GM18511 (cell line): ENCODE measurements at regions not wholly inside any gene's neighbourhood (a gene's known extent, or its start where the extent isn't known, plus 50 kb on each side); places are given as distances from the start of the nearest gene placed in this dataset.

ENCODE experiments used
- ATAC-seq: cut with Tn5 transposase; IDR thresholded peaks from one replicate; pipeline ENCODE4 v1.9.1; 2021; ENCODE audit warnings: mild to moderate bottlenecking, moderate library complexity; ENCODE audit not compliant: unreplicated experiment

DNA sequence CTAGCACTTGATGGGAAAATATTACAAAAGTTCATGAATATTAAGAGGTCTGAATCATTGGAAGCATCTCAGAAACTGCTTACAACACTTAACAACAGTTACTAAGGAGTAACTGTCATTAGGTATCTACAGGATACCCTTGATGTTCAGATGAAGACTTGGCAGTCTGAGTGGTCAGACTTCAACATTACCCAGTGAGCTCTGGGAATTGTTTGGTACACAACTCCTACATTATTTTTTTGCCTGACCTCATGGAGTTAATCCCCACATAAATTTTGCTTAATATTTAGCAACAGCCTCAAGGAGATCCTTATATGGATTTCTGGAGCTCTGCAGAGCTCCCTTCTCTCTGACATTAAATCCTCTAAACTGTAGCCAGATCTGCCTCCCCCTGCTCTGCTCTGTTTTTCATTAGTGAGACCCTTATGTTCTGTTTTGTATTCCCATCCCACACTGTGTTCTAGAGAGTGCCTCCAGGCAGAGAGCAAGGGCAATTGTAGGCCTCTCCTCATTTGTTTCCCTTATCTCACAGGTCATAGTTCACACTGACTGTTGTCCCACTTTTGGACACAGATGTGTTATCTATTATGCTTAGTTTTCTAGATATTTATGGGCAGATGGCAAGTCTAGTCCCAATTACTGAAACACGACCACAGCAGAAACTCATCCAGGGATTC is 368.8 kb downstream of the GASK1B start:
- ATAC-seq = no peak

- no peak for ATAC-seq
Observed at GRCh38 chr4:157803421-157803820, 369.4 kb downstream of the GASK1B start.

- no peak for ATAC-seq
Observed at GRCh38 chr4:157795495-157795894, 377.3 kb downstream of the GASK1B start.

DNA sequence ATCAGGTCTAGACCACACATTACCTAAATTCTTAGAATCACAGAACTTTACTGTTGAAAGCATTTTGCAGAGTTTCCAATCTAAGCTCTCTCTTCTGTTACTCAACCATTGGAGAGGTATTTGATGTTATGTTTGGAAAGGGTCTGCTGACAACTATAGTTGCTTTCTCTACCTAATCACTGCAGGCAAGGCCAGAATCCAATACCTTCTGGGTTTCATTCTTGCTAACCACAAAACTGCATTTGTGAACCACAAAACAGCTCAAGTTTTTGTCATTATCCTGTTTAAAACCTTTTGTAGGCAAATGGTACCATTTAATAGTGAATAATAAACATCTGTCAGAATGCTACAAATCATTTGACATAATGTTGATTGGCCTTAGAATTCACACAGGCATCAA is 380.1 kb downstream of the GASK1B start:
- no peak for ATAC-seq

DNA sequence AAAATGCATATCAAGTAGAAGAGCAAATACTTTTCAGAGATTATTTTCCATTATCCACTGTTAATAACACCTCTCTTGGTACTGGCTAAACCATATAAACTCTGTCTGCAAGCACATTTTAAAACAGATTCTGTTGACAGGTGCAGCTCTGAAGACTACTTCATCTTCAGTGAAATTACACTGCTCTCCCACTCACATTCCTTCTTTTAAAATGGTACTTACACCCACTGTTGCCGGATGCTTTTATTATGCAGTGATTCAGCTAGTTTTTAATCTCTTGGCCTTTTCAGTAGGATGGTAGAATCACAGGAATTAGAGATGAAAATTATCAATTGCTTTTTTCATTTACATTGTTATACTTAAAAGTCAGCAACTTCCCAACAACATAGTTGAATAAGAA is 381.6 kb downstream of the GASK1B start:
- no peak for ATAC-seq

GRCh38 chr4:157787618-157788017 is 385.2 kb downstream of the GASK1B start:
- ATAC-seq = no peak

DNA sequence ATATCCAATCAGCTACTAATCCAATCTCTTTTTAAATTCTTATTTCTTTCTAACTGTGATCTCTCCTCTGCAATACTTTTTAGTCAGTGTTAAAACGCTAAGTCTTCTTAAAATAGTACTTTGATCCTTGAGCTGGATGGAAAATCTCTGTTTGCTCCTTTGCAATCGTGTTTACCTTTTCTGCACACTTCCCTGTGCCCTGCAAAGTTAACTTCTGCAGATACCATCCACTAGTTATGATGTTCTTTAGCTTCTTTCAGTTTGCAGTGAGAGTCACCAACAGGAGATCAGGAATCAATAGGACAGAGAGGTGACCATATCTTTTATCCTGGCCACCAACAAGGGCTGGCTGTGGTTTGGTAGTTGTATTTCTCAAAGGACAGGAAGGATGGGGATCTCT is 391.5 kb downstream of the GASK1B start:
- no peak for ATAC-seq

GRCh38 chr4:157779081-157779480 is 393.7 kb downstream of the GASK1B start:
- no peak for ATAC-seq

DNA sequence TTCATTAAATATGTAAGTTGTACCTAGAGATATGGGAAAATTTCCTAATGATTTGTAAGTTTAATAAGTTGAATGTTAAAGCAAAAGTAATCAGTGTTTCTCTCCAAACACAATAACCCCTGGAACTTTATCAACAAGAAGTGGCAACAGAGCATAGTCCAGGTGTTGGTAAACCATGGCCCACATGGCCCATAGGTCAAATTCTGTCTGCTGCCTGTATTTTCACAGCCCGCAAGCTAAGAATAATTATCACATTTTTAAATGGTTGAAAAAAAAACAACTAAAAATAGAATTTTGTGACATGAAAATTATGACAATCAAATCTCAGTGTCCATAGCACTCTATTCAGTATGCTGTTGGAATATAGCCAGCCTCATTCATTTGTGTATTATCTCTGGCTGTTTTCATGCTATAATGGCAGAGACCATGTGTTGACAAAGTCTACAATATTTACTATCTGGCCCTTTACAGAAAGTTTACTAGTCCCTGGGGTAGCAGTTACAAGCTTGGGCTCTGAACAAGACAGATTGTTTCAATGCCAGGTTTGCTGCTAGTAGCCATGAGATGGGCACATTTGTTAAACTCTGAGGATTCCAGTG is 395.8 kb downstream of the GASK1B start:
- no peak for ATAC-seq

DNA sequence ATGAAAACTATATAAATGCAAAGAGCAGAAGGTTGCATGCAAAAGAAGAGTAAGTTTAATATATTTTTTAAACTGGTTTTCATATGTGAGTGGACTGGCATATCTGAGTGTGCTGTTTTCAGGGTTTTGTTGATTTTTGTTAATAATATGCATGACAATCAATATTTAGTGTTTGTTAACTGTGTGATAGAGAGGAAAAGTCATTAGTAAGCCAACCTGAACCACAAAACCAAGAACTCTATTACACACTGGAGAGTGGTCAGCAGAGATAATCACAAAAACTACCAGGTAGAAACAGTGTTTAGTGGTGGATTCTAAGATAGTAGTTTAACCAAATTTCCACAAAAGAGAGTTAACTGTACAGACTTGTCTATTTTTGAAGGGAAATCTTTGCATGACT is 396.9 kb downstream of the GASK1B start:
- ATAC-seq = no peak

- ATAC-seq = no peak
Observed at GRCh38 chr4:157772907-157773306, 399.9 kb downstream of the GASK1B start.

DNA sequence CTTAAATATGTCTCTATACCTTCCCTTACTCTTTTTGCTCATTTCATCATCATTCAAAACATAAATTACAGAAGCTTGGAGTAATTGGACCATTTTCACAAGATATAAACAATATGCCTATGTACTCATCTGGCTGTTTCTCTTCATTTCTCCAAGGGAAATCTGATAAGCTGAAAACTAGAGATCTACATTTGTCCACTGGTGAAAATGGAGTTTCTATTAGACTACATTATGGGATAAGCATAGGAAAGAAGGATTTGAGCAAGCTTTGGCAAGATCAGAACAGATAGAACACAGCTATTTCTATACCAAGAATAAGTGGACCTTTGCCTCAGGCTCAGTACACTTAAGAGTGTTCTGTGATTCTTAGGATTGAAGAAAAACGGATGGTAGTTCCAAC is 404.4 kb downstream of the GASK1B start:
- no peak for ATAC-seq

DNA sequence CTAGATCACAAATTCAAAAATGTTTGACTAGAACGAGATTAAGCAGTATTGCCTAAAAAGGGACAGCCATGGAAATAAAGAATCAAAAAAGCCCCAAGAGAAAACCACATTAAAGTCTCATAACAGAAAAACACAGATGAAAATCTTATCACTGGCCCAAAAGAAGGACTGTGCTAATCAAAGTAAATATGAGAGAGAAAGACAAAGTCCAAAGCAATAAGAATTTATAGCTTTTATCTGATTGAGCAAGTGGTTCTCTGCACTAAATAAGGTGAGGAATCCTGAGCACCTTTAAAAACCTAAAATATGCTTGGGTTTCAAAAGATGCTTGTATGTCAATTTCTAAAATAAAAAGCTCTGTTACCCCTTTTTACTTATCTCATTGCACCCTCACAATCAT is 409.3 kb downstream of the GASK1B start:
- ATAC-seq = no peak

GRCh38 chr4:157754410-157754809 is 418.4 kb downstream of the GASK1B start:
- no peak for ATAC-seq

GRCh38 chr4:157751631-157752030 is 421.2 kb downstream of the GASK1B start:
- ATAC-seq = no peak

- no peak for ATAC-seq
Observed at GRCh38 chr4:157741642-157742041, 431.2 kb downstream of the GASK1B start.

DNA sequence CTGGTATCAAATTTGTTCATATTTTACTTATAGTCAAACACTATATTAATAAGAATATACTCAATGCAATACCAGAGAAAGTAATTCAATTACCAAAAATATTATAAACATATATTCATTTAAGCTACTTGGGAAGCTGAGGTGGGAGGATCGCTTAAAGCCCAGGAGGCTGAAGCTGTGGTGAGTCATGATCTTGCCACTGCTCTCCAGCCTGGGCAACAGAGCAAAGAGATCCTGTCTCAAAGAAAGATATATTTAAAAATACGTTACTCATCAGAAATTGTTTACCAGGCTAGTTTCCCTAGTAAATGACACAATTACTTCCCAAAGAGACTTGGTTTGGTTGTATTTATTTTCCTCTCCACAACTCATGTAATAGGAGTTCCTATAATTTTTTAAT is 433.6 kb downstream of the GASK1B start:
- no peak for ATAC-seq

- no peak for ATAC-seq
Observed at GRCh38 chr4:157728215-157728614, 444.6 kb downstream of the GASK1B start.

DNA sequence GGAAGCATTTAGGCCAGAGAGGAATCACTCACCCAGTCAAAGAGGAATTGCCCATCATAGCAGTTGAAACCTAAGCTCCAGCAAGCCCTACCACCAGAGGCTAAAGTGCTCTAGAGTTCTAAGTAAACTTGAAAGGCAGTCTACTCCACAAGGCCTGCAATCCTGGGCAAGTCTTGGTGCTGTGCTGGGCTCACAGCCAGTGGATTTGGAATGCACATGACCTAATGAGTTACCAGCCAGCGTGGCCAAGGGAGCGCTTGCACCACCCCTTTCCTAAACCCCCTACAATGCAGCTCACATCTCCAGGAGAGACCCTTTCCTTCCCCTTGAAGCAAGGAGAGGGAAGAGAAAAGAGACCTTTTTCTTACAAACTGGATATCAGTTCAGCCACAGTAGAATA is 445.7 kb downstream of the GASK1B start:
- no peak for ATAC-seq

DNA sequence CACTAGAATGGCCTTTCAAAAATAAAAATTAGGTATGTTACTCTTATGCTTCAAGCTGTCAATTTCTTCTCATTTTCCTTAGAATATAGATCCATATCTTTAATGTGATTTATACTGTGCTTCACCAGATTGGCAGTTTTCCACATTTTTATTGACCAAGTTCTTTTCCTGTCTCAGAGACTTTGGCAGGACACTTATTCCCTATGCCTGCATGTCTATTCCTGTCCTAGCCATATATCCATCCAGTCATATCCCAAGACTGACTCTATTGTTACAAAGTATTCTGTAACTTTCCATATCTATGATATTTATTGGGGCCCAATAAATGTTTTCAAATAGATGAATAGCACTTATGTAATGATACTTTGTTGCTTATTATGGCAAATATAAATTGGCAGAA is 450.7 kb downstream of the GASK1B start:
- ATAC-seq = no peak

- ATAC-seq = no peak
Observed at GRCh38 chr4:157713342-157713741, 459.5 kb downstream of the GASK1B start.

GRCh38 chr4:157706155-157706554 is 466.7 kb downstream of the GASK1B start:
- ATAC-seq = no peak

GRCh38 chr4:157702831-157703230 is 470.0 kb downstream of the GASK1B start:
- ATAC-seq = no peak
